K562 (cell line): ENCODE measurements at regions not wholly inside any gene's neighbourhood (a gene's known extent, or its start where the extent isn't known, plus 50 kb on each side); places are given as distances from the start of the nearest gene placed in this dataset.

Experiments
- ATAC-seq: fragments of 200-7000 bp; cut with Tn5 transposase; 3 replicates; pipeline ENCODE4 v1.9.1; 2020; ENCODE audit warnings: moderate library complexity
- BruUV-seq: library from RNA; stranded (reverse); fragments of 400-500 nt; replicated peaks from 2 replicates; lab custom pipeline; 2021; lab: Mats Ljungman, UMichigan
- CTCF ChIA-PET: fragments of 300-600 bp; formaldehyde crosslinking; extraction: SDS; loops from one replicate; lab custom pipeline; 2021; ENCODE audit warnings: low intra/inter-chr PET ratio; lab: Yijun Ruan, JAX
- POLR2A ChIA-PET: fragments of 300-600, 350-650 bp; sonication (Branson Sonifier 250); formaldehyde crosslinking; extraction: SDS; loops from one replicate; lab custom pipeline; 2021; ENCODE audit warnings: antibody characterized with exemption, inconsistent platforms; lab: Yijun Ruan, JAX
- DNase-seq, 4 experiments: peaks; one replicate each; pipeline versions ENCODE4 v3.0.0 to v3.0.0-alpha.2; 2011 to 2018; ENCODE audit warnings: low spot score in 3 of 4, mixed read lengths in 3 of 4; ENCODE audit errors: extremely low read depth in 1 of 4
- FAIRE-seq: peaks from 2 replicates; lab custom pipeline; 2011; peaks lifted over from hg19 to GRCh38; lab: Jason Lieb, UNC
- H2AFZ ChIP-seq: 2 replicates; pipeline ENCODE4 v1.6.0; 2011; ENCODE audit warnings: low read depth, low read length, control low read depth, inconsistent platforms
- H3K27ac ChIP-seq: fragments of 200-600 bp; 3 replicates; pipeline ENCODE4 v1.8.0; 2011; ENCODE audit warnings: low read depth, mild to moderate bottlenecking, control low read depth, inconsistent platforms, low read length, moderate library complexity, mixed read lengths; ENCODE audit errors: extremely low read depth
- H3K27me3 ChIP-seq, 2 experiments: fragments of 300-600 bp in 1 of 2; 2 replicates in 1 of 2; 3 replicates in 1 of 2; pipeline versions ENCODE4 v1.6.0 to v1.8.0; 2011; ENCODE audit warnings: inconsistent platforms in 2 of 2, low read length in 2 of 2, mild to moderate bottlenecking in 1 of 2, mixed read lengths in 1 of 2, moderate library complexity in 1 of 2; ENCODE audit not compliant: control insufficient read depth in 2 of 2, insufficient read depth in 2 of 2
- H3K36me3 ChIP-seq: fragments of 300-600 bp; 3 replicates; pipeline ENCODE4 v1.8.0; 2011; ENCODE audit warnings: mild to moderate bottlenecking, low read length, inconsistent platforms; ENCODE audit not compliant: control insufficient read depth, insufficient read depth
- H3K4me1 ChIP-seq, 2 experiments: fragments of 200-600 bp in 1 of 2; replicated peaks in 1 of 2; 2 replicates in 1 of 2; 3 replicates in 1 of 2; pipeline versions ENCODE4 v1.5.1 to v1.8.0; 2011; ENCODE audit warnings: inconsistent platforms in 2 of 2, low read length in 2 of 2, mild to moderate bottlenecking in 1 of 2, mixed read lengths in 1 of 2, moderate library complexity in 1 of 2; ENCODE audit not compliant: control insufficient read depth in 2 of 2, insufficient read depth in 2 of 2
- H3K4me2 ChIP-seq: 2 replicates; pipeline ENCODE4 v1.6.1; 2011; ENCODE audit warnings: low read length, control low read depth, inconsistent platforms, mixed read lengths; ENCODE audit not compliant: insufficient read depth
- H3K4me3 ChIP-seq: fragments of 200-600 bp; sonication (generic), shearing (Covaris generic); 2 replicates; pipeline ENCODE4 v1.5.1; 2016; ENCODE audit warnings: control low read depth, inconsistent platforms
- H3K79me2 ChIP-seq: fragments of 200-600 bp; 3 replicates; pipeline ENCODE4 v1.8.0; 2011; ENCODE audit warnings: low read length, inconsistent platforms; ENCODE audit not compliant: control insufficient read depth, insufficient read depth
- H3K9ac ChIP-seq, 2 experiments: 2 replicates each; pipeline versions ENCODE4 v1.6.0 to v1.6.1; 2011; ENCODE audit warnings: low read depth in 2 of 2, low read length in 2 of 2, control low read depth in 1 of 2, inconsistent platforms in 1 of 2, mild to moderate bottlenecking in 1 of 2, mixed read lengths in 1 of 2; ENCODE audit not compliant: insufficient read depth in 1 of 2
- H3K9me1 ChIP-seq: one replicate; pipeline ENCODE4 v1.6.0; 2011; ENCODE audit warnings: inconsistent platforms, mild to moderate bottlenecking, low read length, moderate library complexity; ENCODE audit not compliant: control insufficient read depth, insufficient read depth
- H3K9me3 ChIP-seq: replicated peaks from 2 replicates; pipeline ENCODE4 v1.5.1; 2011; ENCODE audit warnings: low read depth, low read length, inconsistent platforms; ENCODE audit not compliant: control insufficient read depth, insufficient read depth
- H4K20me1 ChIP-seq: replicated peaks from 2 replicates; pipeline ENCODE4 v1.6.1; 2011; ENCODE audit warnings: low read length, inconsistent platforms, mixed read lengths; ENCODE audit not compliant: control insufficient read depth, insufficient read depth
- ATF4 ChIP-seq: fragments of 450-650 bp; formaldehyde crosslinking; IDR thresholded peaks from 2 replicates; pipeline ENCODE4 v1.4.0; 2022; ENCODE audit warnings: mild to moderate bottlenecking, moderate library complexity
- HMGN3 ChIP-seq: IDR thresholded peaks from 2 replicates; pipeline ENCODE4 v1.6.1; 2011; ENCODE audit warnings: borderline replicate concordance, low read depth, mild to moderate bottlenecking, mixed read lengths, low read length; ENCODE audit not compliant: insufficient read length; ENCODE audit errors: extremely low read depth
- RBFOX2 ChIP-seq: fragments of 200-400 bp; formaldehyde crosslinking; IDR thresholded peaks from 2 replicates; pipeline ENCODE4 v1.6.1; 2017; ENCODE audit warnings: low read depth, mild to moderate bottlenecking, low read length, moderate library complexity
- YBX1 ChIP-seq: fragments of 450-650 bp; IDR thresholded peaks from 2 replicates; pipeline ENCODE4 v1.7.1; 2016; ENCODE audit warnings: mild to moderate bottlenecking
- WGBS: fragments of 100-300 bp; shearing (Covaris generic); methylation state at CpG from one replicate; pipeline ENCODE4 v1.1.6; 2016; ENCODE audit warnings: low coverage, mixed read lengths; ENCODE audit not compliant: insufficient coverage; ENCODE audit errors: missing lambda C conversion rate; 5-methylcytosine and 5-hydroxymethylcytosine counted together
- in situ Hi-C: fragments of 300-500 bp; cut with MboI; formaldehyde crosslinking; loops from 4 replicates; pipeline ENCODE4 v1.15.0; 2018; ENCODE audit warnings: inconsistent platforms, mixed read lengths
- intact Hi-C: fragments of 100-400 bp; cut with micrococcal nuclease; formaldehyde crosslinking; loops from 2 replicates; pipeline ENCODE4 v1.14.2; 2022

GRCh38 chr15:88316586-88316985, 60.0 kb upstream of the NTRK3 start:
- Histone ChIP-seq H3K36me3 (no peaks in the 10 kb centered on the region), H3K9ac (no peak overlapping the region), H3K9me3 (no peaks in the 10 kb centered on the region), H3K4me3 (no peak overlapping the region), H3K4me1 (no peaks in the 10 kb centered on the region), H2AFZ (no peak overlapping the region), H3K27me3 (no peaks in the 10 kb centered on the region), H4K20me1 (no peaks in the 10 kb centered on the region), H3K79me2 (no peaks in the 10 kb centered on the region), H3K4me2 (no peak overlapping the region), H3K9me1 (no peaks in the 10 kb centered on the region), H3K27ac (no peak overlapping the region)
- 8% methylated on average over 3 of the region's 3 CpGs for WGBS
- ATAC-seq (no peak), FAIRE-seq (no peak), DNase-seq (no peak)
- no peak for TF ChIP-seq ATF4 (CRISPR knock-in tag)
- intact Hi-C loops (no loop called here), in situ Hi-C loops (no loop called here)
- no TSS peak for BruUV-seq
- ChIA-PET POLR2A (no interaction called here), CTCF (no interaction called here)

GRCh38 chr15:88315221-88315878, 58.8 kb upstream of the NTRK3 start:
- Histone ChIP-seq H3K79me2 (no peaks in the 10 kb centered on the region), H3K27me3 (0 out of 5 replicates have a peak, but pooled peaks cover 0 to 3% of the 10 kb centered on the region in 2 experiments), H3K4me1 (no peaks in the 10 kb centered on the region), H3K4me2 (no peak overlapping the region), H3K4me3 (no peak overlapping the region), H3K27ac (no peak overlapping the region), H3K9me3 (no peaks in the 10 kb centered on the region), H3K9me1 (no peaks in the 10 kb centered on the region), H2AFZ (no peak overlapping the region), H3K36me3 (no peaks in the 10 kb centered on the region), H3K9ac (no peak overlapping the region), H4K20me1 (no peaks in the 10 kb centered on the region)
- ChIA-PET POLR2A (interaction anchor here (0.7 to 0.8 kb wide), 2 partner anchors 22 to 32 kb away, joined by 3 read pairs; no protein-coding TSS in a partner anchor), CTCF (no interaction called here)
- no peak for FAIRE-seq
- WGBS = 0% methylated on average over 1 of the region's 1 CpG
- in situ Hi-C loops (no loop called here), intact Hi-C loops (no loop called here)
- DNase-seq = no peak
- no peak for ATAC-seq
- TF ChIP-seq YBX1 = no peak
- TF ChIP-seq RBFOX2 = no peak
- TF ChIP-seq HMGN3 = no peak
- no TSS peak for BruUV-seq
